H9 (cell line): ENCODE measurements at regions not wholly inside any gene's neighbourhood (a gene's known extent, or its start where the extent isn't known, plus 50 kb on each side); places are given as distances from the start of the nearest gene placed in this dataset.

Experiments used
- DNase-seq: peaks from one replicate; pipeline ENCODE4 v3.0.0-alpha.2; 2017
- H2AFZ ChIP-seq: one replicate; pipeline ENCODE4 v1.6.1; 2013; ENCODE audit warnings: mild to moderate bottlenecking, low read length, control low read depth, moderate library complexity
- H2AK5ac ChIP-seq: 2 replicates; pipeline ENCODE4 v1.6.1; 2013; ENCODE audit warnings: low read length, control low read depth, mixed read lengths; ENCODE audit not compliant: insufficient read length
- H2BK120ac ChIP-seq: one replicate; pipeline ENCODE4 v1.6.1; 2013; ENCODE audit warnings: low read depth, mild to moderate bottlenecking, low read length, control low read depth, inconsistent platforms; ENCODE audit not compliant: poor library complexity, severe bottlenecking
- H2BK12ac ChIP-seq: 2 replicates; pipeline ENCODE4 v1.6.1; 2013; ENCODE audit warnings: low read length, control low read depth, mixed read lengths, low read depth; ENCODE audit not compliant: insufficient read length
- H2BK15ac ChIP-seq: 2 replicates; pipeline ENCODE4 v1.6.1; 2013; ENCODE audit warnings: low read depth, low read length, control low read depth
- H2BK20ac ChIP-seq: one replicate; pipeline ENCODE4 v1.6.1; 2013; ENCODE audit warnings: low read depth, mild to moderate bottlenecking, low read length, control low read depth, inconsistent platforms; ENCODE audit not compliant: poor library complexity, severe bottlenecking
- H2BK5ac ChIP-seq: 2 replicates; pipeline ENCODE4 v1.6.1; 2013; ENCODE audit warnings: low read length, control low read depth, mixed read lengths; ENCODE audit not compliant: insufficient read length
- H3K14ac ChIP-seq: 2 replicates; pipeline ENCODE4 v1.6.1; 2013; ENCODE audit warnings: low read length, control low read depth; ENCODE audit not compliant: insufficient read depth
- H3K18ac ChIP-seq: 2 replicates; pipeline ENCODE4 v1.6.1; 2013; ENCODE audit warnings: low read depth, mild to moderate bottlenecking, mixed read lengths, low read length, control low read depth; ENCODE audit not compliant: insufficient read length
- H3K23ac ChIP-seq: 2 replicates; pipeline ENCODE4 v1.6.1; 2013; ENCODE audit warnings: low read length, control low read depth, mixed read lengths, low read depth; ENCODE audit not compliant: insufficient read length
- H3K23me2 ChIP-seq: 2 replicates; pipeline ENCODE4 v1.6.1; 2013; ENCODE audit warnings: low read depth, mild to moderate bottlenecking, mixed read lengths, low read length, control low read depth; ENCODE audit not compliant: insufficient read length, poor library complexity, severe bottlenecking
- H3K27ac ChIP-seq: 2 replicates; pipeline ENCODE4 v1.5.1; 2013; ENCODE audit warnings: low read length, control low read depth, mixed read lengths, low read depth; ENCODE audit not compliant: insufficient read length
- H3K27me3 ChIP-seq: 2 replicates; pipeline ENCODE4 v1.6.1; 2013; ENCODE audit warnings: low read length, control low read depth, inconsistent platforms; ENCODE audit not compliant: insufficient read depth
- H3K4ac ChIP-seq: 2 replicates; pipeline ENCODE4 v1.6.1; 2013; ENCODE audit warnings: low read depth, mild to moderate bottlenecking, control low read depth, inconsistent platforms, low read length, moderate library complexity
- H3K4me1 ChIP-seq: 2 replicates; pipeline ENCODE4 v1.6.1; 2013; ENCODE audit warnings: low read length, control low read depth, inconsistent platforms; ENCODE audit not compliant: insufficient read depth
- H3K4me2 ChIP-seq: 2 replicates; pipeline ENCODE4 v1.6.1; 2013; ENCODE audit warnings: low read length, control low read depth, mixed read lengths; ENCODE audit not compliant: insufficient read length, insufficient read depth
- H3K56ac ChIP-seq: 2 replicates; pipeline ENCODE4 v1.6.1; 2013; ENCODE audit warnings: low read depth, mild to moderate bottlenecking, mixed read lengths, low read length, control low read depth; ENCODE audit not compliant: insufficient read length
- H3K79me1 ChIP-seq: 2 replicates; pipeline ENCODE4 v1.6.1; 2013; ENCODE audit warnings: low read depth, mild to moderate bottlenecking, moderate library complexity, low read length, control low read depth, inconsistent platforms; ENCODE audit not compliant: insufficient read depth, poor library complexity, severe bottlenecking
- H3K79me2 ChIP-seq: 2 replicates; pipeline ENCODE4 v1.6.1; 2013; ENCODE audit warnings: low read length, control low read depth, inconsistent platforms; ENCODE audit not compliant: insufficient read depth
- H3K9ac ChIP-seq: 2 replicates; pipeline ENCODE4 v1.6.1; 2013; ENCODE audit warnings: low read length, control low read depth, mixed read lengths; ENCODE audit not compliant: insufficient read length; ENCODE audit errors: extremely low read depth
- H3K9me3 ChIP-seq: one replicate; pipeline ENCODE4 v1.6.1; 2013; ENCODE audit warnings: low read depth, low read length, inconsistent platforms; ENCODE audit not compliant: control insufficient read depth
- H3T11ph ChIP-seq: one replicate; pipeline ENCODE4 v1.6.1; 2013; ENCODE audit warnings: mild to moderate bottlenecking, low read length, control low read depth, inconsistent platforms
- H4K20me1 ChIP-seq: one replicate; pipeline ENCODE4 v1.6.1; 2013; ENCODE audit not compliant: control insufficient read depth, insufficient read length, insufficient read depth
- H4K5ac ChIP-seq: 2 replicates; pipeline ENCODE4 v1.6.1; 2013; ENCODE audit warnings: low read depth, mild to moderate bottlenecking, mixed read lengths, low read length, control low read depth; ENCODE audit not compliant: insufficient read length
- H4K8ac ChIP-seq: replicated peaks from 2 replicates; pipeline ENCODE4 v1.6.1; 2013; ENCODE audit warnings: low read length, control low read depth, mixed read lengths, low read depth; ENCODE audit not compliant: insufficient read length
- H4K91ac ChIP-seq: 2 replicates; pipeline ENCODE4 v1.6.1; 2013; ENCODE audit warnings: low read depth, mild to moderate bottlenecking, moderate library complexity, mixed read lengths, low read length, control low read depth; ENCODE audit not compliant: insufficient read length
- H3K27ac Mint-ChIP-seq, 3 experiments: 2 replicates in 2 of 3; 3 replicates in 1 of 3; pipeline ENCODE4 v1.8.0; 2020 to 2021; ENCODE audit warnings: mixed read lengths in 3 of 3, mild to moderate bottlenecking in 1 of 3, moderate library complexity in 1 of 3
- H3K27me3 Mint-ChIP-seq: 2 replicates; pipeline ENCODE4 v1.8.0; 2021; ENCODE audit warnings: low read depth, mild to moderate bottlenecking, moderate library complexity, mixed read lengths
- H3K36me3 Mint-ChIP-seq, 3 experiments: 2 replicates in 2 of 3; 3 replicates in 1 of 3; pipeline ENCODE4 v1.8.0; 2020 to 2021; ENCODE audit warnings: low read depth in 3 of 3, mixed read lengths in 3 of 3; ENCODE audit not compliant: insufficient read depth in 1 of 3
- H3K4me1 Mint-ChIP-seq, 2 experiments: 2 replicates each; pipeline ENCODE4 v1.8.0; 2020; ENCODE audit warnings: mixed read lengths in 2 of 2
- H3K4me3 Mint-ChIP-seq, 2 experiments: 2 replicates in 1 of 2; 3 replicates in 1 of 2; pipeline ENCODE4 v1.8.0; 2020 to 2021; ENCODE audit warnings: mild to moderate bottlenecking in 2 of 2, mixed read lengths in 2 of 2, moderate library complexity in 1 of 2
- H3K9me3 Mint-ChIP-seq, 2 experiments: 2 replicates in 1 of 2; 3 replicates in 1 of 2; pipeline ENCODE4 v1.8.0; 2020; ENCODE audit warnings: mild to moderate bottlenecking in 2 of 2, mixed read lengths in 2 of 2, moderate library complexity in 1 of 2
- CTCF ChIP-seq: fragments of 200-600 bp; sonication (generic); conservative IDR thresholded peaks from 3 replicates; pipeline ENCODE4 v1.8.0; 2021; ENCODE audit warnings: antibody characterized with exemption, mild to moderate bottlenecking
- WGBS: extraction: QIAGEN DNeasy Blood & Tissue Kit; methylation state at CpG from one replicate; pipeline ENCODE4 v1.1.7; 2013; ENCODE audit warnings: missing lambda C conversion rate, low lambda C conversion rate, mixed read lengths; ENCODE audit not compliant: insufficient read length; ENCODE audit errors: extremely low coverage; 5-methylcytosine and 5-hydroxymethylcytosine counted together

GRCh38 chr5:111954516-111955395 is 197.8 kb upstream of the NREP start:
- Histone ChIP-seq H2BK20ac (no peak overlapping the region), H3K79me2 (no peaks in the 10 kb centered on the region), H4K8ac (no peak overlapping the region), H2AK5ac (no peak overlapping the region), H3K4ac (no peak overlapping the region), H3K23ac (no peak overlapping the region), H2BK5ac (no peak overlapping the region), H2BK12ac (no peak overlapping the region), H3K18ac (no peak overlapping the region), H3K4me2 (no peak overlapping the region), H3K56ac (no peak overlapping the region), H3K14ac (no peak overlapping the region), H4K91ac (no peak overlapping the region), H2BK15ac (no peak overlapping the region), H2AFZ (no peak overlapping the region), H3K9ac (no peak overlapping the region), H3T11ph (no peak overlapping the region), H2BK120ac (no peak overlapping the region), H3K9me3 (no peaks in the 10 kb centered on the region), H3K23me2 (no peaks in the 10 kb centered on the region), H3K27ac (no peak overlapping the region), H3K79me1 (no peaks in the 10 kb centered on the region), H3K4me1 (no peaks in the 10 kb centered on the region), H4K5ac (no peak overlapping the region), H4K20me1 (no peaks in the 10 kb centered on the region), H3K27me3 (no peaks in the 10 kb centered on the region)
- no CpG with 5 or more reads among the region's 3 CpGs for WGBS
- no peak overlapping the region; a peak in 1 of 7 replicates for H3K27ac Mint-ChIP-seq
- no peaks in the 10 kb centered on the region for H3K27me3 Mint-ChIP-seq
- H3K9me3 Mint-ChIP-seq, result no peaks in the 10 kb centered on the region
- DNase-seq, result no peak
- no peaks in the 10 kb centered on the region for H3K4me1 Mint-ChIP-seq
- no peaks in the 10 kb centered on the region for H3K36me3 Mint-ChIP-seq
- no peak for TF ChIP-seq CTCF
- H3K4me3 Mint-ChIP-seq, result no peak overlapping the region
